H9 (cell line): ENCODE measurements at regions not wholly inside any gene's neighbourhood (a gene's known extent, or its start where the extent isn't known, plus 50 kb on each side); places are given as distances from the start of the nearest gene placed in this dataset.

Experiments
- DNase-seq: peaks from one replicate; pipeline ENCODE4 v3.0.0-alpha.2; 2017
- H2AFZ ChIP-seq: one replicate; pipeline ENCODE4 v1.6.1; 2013; ENCODE audit warnings: mild to moderate bottlenecking, low read length, control low read depth, moderate library complexity
- H2AK5ac ChIP-seq: 2 replicates; pipeline ENCODE4 v1.6.1; 2013; ENCODE audit warnings: low read length, control low read depth, mixed read lengths; ENCODE audit not compliant: insufficient read length
- H2BK120ac ChIP-seq: one replicate; pipeline ENCODE4 v1.6.1; 2013; ENCODE audit warnings: low read depth, mild to moderate bottlenecking, low read length, control low read depth, inconsistent platforms; ENCODE audit not compliant: poor library complexity, severe bottlenecking
- H2BK12ac ChIP-seq: 2 replicates; pipeline ENCODE4 v1.6.1; 2013; ENCODE audit warnings: low read length, control low read depth, mixed read lengths, low read depth; ENCODE audit not compliant: insufficient read length
- H2BK15ac ChIP-seq: 2 replicates; pipeline ENCODE4 v1.6.1; 2013; ENCODE audit warnings: low read depth, low read length, control low read depth
- H2BK20ac ChIP-seq: one replicate; pipeline ENCODE4 v1.6.1; 2013; ENCODE audit warnings: low read depth, mild to moderate bottlenecking, low read length, control low read depth, inconsistent platforms; ENCODE audit not compliant: poor library complexity, severe bottlenecking
- H2BK5ac ChIP-seq: 2 replicates; pipeline ENCODE4 v1.6.1; 2013; ENCODE audit warnings: low read length, control low read depth, mixed read lengths; ENCODE audit not compliant: insufficient read length
- H3K14ac ChIP-seq: 2 replicates; pipeline ENCODE4 v1.6.1; 2013; ENCODE audit warnings: low read length, control low read depth; ENCODE audit not compliant: insufficient read depth
- H3K18ac ChIP-seq: 2 replicates; pipeline ENCODE4 v1.6.1; 2013; ENCODE audit warnings: low read depth, mild to moderate bottlenecking, mixed read lengths, low read length, control low read depth; ENCODE audit not compliant: insufficient read length
- H3K23ac ChIP-seq: 2 replicates; pipeline ENCODE4 v1.6.1; 2013; ENCODE audit warnings: low read length, control low read depth, mixed read lengths, low read depth; ENCODE audit not compliant: insufficient read length
- H3K23me2 ChIP-seq: 2 replicates; pipeline ENCODE4 v1.6.1; 2013; ENCODE audit warnings: low read depth, mild to moderate bottlenecking, mixed read lengths, low read length, control low read depth; ENCODE audit not compliant: insufficient read length, poor library complexity, severe bottlenecking
- H3K27ac ChIP-seq: 2 replicates; pipeline ENCODE4 v1.5.1; 2013; ENCODE audit warnings: low read length, control low read depth, mixed read lengths, low read depth; ENCODE audit not compliant: insufficient read length
- H3K27me3 ChIP-seq: 2 replicates; pipeline ENCODE4 v1.6.1; 2013; ENCODE audit warnings: low read length, control low read depth, inconsistent platforms; ENCODE audit not compliant: insufficient read depth
- H3K4ac ChIP-seq: 2 replicates; pipeline ENCODE4 v1.6.1; 2013; ENCODE audit warnings: low read depth, mild to moderate bottlenecking, control low read depth, inconsistent platforms, low read length, moderate library complexity
- H3K4me1 ChIP-seq: 2 replicates; pipeline ENCODE4 v1.6.1; 2013; ENCODE audit warnings: low read length, control low read depth, inconsistent platforms; ENCODE audit not compliant: insufficient read depth
- H3K4me2 ChIP-seq: 2 replicates; pipeline ENCODE4 v1.6.1; 2013; ENCODE audit warnings: low read length, control low read depth, mixed read lengths; ENCODE audit not compliant: insufficient read length, insufficient read depth
- H3K56ac ChIP-seq: 2 replicates; pipeline ENCODE4 v1.6.1; 2013; ENCODE audit warnings: low read depth, mild to moderate bottlenecking, mixed read lengths, low read length, control low read depth; ENCODE audit not compliant: insufficient read length
- H3K79me1 ChIP-seq: 2 replicates; pipeline ENCODE4 v1.6.1; 2013; ENCODE audit warnings: low read depth, mild to moderate bottlenecking, moderate library complexity, low read length, control low read depth, inconsistent platforms; ENCODE audit not compliant: insufficient read depth, poor library complexity, severe bottlenecking
- H3K79me2 ChIP-seq: 2 replicates; pipeline ENCODE4 v1.6.1; 2013; ENCODE audit warnings: low read length, control low read depth, inconsistent platforms; ENCODE audit not compliant: insufficient read depth
- H3K9ac ChIP-seq: 2 replicates; pipeline ENCODE4 v1.6.1; 2013; ENCODE audit warnings: low read length, control low read depth, mixed read lengths; ENCODE audit not compliant: insufficient read length; ENCODE audit errors: extremely low read depth
- H3K9me3 ChIP-seq: one replicate; pipeline ENCODE4 v1.6.1; 2013; ENCODE audit warnings: low read depth, low read length, inconsistent platforms; ENCODE audit not compliant: control insufficient read depth
- H3T11ph ChIP-seq: one replicate; pipeline ENCODE4 v1.6.1; 2013; ENCODE audit warnings: mild to moderate bottlenecking, low read length, control low read depth, inconsistent platforms
- H4K20me1 ChIP-seq: one replicate; pipeline ENCODE4 v1.6.1; 2013; ENCODE audit not compliant: control insufficient read depth, insufficient read length, insufficient read depth
- H4K5ac ChIP-seq: 2 replicates; pipeline ENCODE4 v1.6.1; 2013; ENCODE audit warnings: low read depth, mild to moderate bottlenecking, mixed read lengths, low read length, control low read depth; ENCODE audit not compliant: insufficient read length
- H4K8ac ChIP-seq: replicated peaks from 2 replicates; pipeline ENCODE4 v1.6.1; 2013; ENCODE audit warnings: low read length, control low read depth, mixed read lengths, low read depth; ENCODE audit not compliant: insufficient read length
- H4K91ac ChIP-seq: 2 replicates; pipeline ENCODE4 v1.6.1; 2013; ENCODE audit warnings: low read depth, mild to moderate bottlenecking, moderate library complexity, mixed read lengths, low read length, control low read depth; ENCODE audit not compliant: insufficient read length
- H3K27ac Mint-ChIP-seq, 3 experiments: 2 replicates in 2 of 3; 3 replicates in 1 of 3; pipeline ENCODE4 v1.8.0; 2020 to 2021; ENCODE audit warnings: mixed read lengths in 3 of 3, mild to moderate bottlenecking in 1 of 3, moderate library complexity in 1 of 3
- H3K27me3 Mint-ChIP-seq: 2 replicates; pipeline ENCODE4 v1.8.0; 2021; ENCODE audit warnings: low read depth, mild to moderate bottlenecking, moderate library complexity, mixed read lengths
- H3K36me3 Mint-ChIP-seq, 3 experiments: 2 replicates in 2 of 3; 3 replicates in 1 of 3; pipeline ENCODE4 v1.8.0; 2020 to 2021; ENCODE audit warnings: low read depth in 3 of 3, mixed read lengths in 3 of 3; ENCODE audit not compliant: insufficient read depth in 1 of 3
- H3K4me1 Mint-ChIP-seq, 2 experiments: 2 replicates each; pipeline ENCODE4 v1.8.0; 2020; ENCODE audit warnings: mixed read lengths in 2 of 2
- H3K4me3 Mint-ChIP-seq, 2 experiments: 2 replicates in 1 of 2; 3 replicates in 1 of 2; pipeline ENCODE4 v1.8.0; 2020 to 2021; ENCODE audit warnings: mild to moderate bottlenecking in 2 of 2, mixed read lengths in 2 of 2, moderate library complexity in 1 of 2
- H3K9me3 Mint-ChIP-seq, 2 experiments: 2 replicates in 1 of 2; 3 replicates in 1 of 2; pipeline ENCODE4 v1.8.0; 2020; ENCODE audit warnings: mild to moderate bottlenecking in 2 of 2, mixed read lengths in 2 of 2, moderate library complexity in 1 of 2
- WGBS: extraction: QIAGEN DNeasy Blood & Tissue Kit; methylation state at CpG from one replicate; pipeline ENCODE4 v1.1.7; 2013; ENCODE audit warnings: missing lambda C conversion rate, low lambda C conversion rate, mixed read lengths; ENCODE audit not compliant: insufficient read length; ENCODE audit errors: extremely low coverage; 5-methylcytosine and 5-hydroxymethylcytosine counted together
- TF ChIP-seq, protein P1 (sequence below): fragments of 200-600 bp; sonication (generic); conservative IDR thresholded peaks from 3 replicates; pipeline ENCODE4 v1.8.0; 2021; ENCODE audit warnings: antibody characterized with exemption, mild to moderate bottlenecking

DNA sequence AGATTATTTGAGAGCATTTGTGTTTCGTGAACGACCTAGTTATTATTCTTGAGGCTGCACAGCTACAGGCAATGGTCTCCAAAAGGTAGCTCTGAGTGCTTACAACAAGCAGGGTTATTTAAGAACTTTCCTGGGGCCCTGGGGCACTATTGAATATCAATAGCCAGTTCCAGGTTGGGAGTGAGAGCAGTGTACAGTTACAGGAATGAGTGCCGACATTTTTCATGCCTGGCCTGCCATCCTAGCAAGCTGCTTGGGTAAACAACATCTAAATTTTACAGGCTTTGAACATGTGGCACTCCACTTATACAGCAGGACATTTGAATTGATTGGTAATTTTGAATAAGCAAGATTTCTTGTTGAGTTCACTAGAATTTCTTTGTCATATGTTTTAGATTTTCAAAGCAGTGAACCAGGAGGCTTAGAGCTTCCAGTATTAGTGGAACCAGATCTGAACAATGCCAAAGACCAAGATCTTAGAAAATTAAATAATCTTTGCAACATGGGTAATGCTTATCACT lies 171.9 kb upstream of the GDNF start:
- no peak overlapping the region for H2BK20ac ChIP-seq
- DNase-seq, result no peak
- H4K20me1 ChIP-seq, result no peaks in the 10 kb centered on the region
- no peak overlapping the region for H3K9ac ChIP-seq
- H2BK15ac ChIP-seq, result no peak overlapping the region
- no peak overlapping the region for H2BK120ac ChIP-seq
- H3K27me3 ChIP-seq, result no peaks in the 10 kb centered on the region
- no peak overlapping the region for H3K27ac Mint-ChIP-seq
- no peak overlapping the region for H3K14ac ChIP-seq
- no peaks in the 10 kb centered on the region for H3K79me1 ChIP-seq
- WGBS, result no CpG with 5 or more reads among the region's 3 CpGs
- no peak overlapping the region for H2AFZ ChIP-seq
- no peak overlapping the region for H3K18ac ChIP-seq
- H4K91ac ChIP-seq, result no peak overlapping the region
- H3K36me3 Mint-ChIP-seq, result no peaks in the 10 kb centered on the region; a peak in 1 of 7 replicates
- H3K23me2 ChIP-seq, result no peaks in the 10 kb centered on the region
- no peaks in the 10 kb centered on the region for H3K79me2 ChIP-seq
- no peaks in the 10 kb centered on the region for H3K9me3 ChIP-seq
- no peak overlapping the region for H3K27ac ChIP-seq
- no peak overlapping the region for H3K4me2 ChIP-seq
- H2AK5ac ChIP-seq, result no peak overlapping the region
- H3T11ph ChIP-seq, result no peak overlapping the region
- H2BK5ac ChIP-seq, result no peak overlapping the region
- no peak overlapping the region for H3K4me3 Mint-ChIP-seq
- no peaks in the 10 kb centered on the region for H3K9me3 Mint-ChIP-seq
- no peak overlapping the region for H3K56ac ChIP-seq
- H2BK12ac ChIP-seq, result no peak overlapping the region
- H3K4ac ChIP-seq, result no peak overlapping the region
- H3K27me3 Mint-ChIP-seq, result no peaks in the 10 kb centered on the region; the same call in 1 of the 2 replicates
- H4K8ac ChIP-seq, result no peak overlapping the region
- H4K5ac ChIP-seq, result no peak overlapping the region
- TF ChIP-seq, protein P1, sequence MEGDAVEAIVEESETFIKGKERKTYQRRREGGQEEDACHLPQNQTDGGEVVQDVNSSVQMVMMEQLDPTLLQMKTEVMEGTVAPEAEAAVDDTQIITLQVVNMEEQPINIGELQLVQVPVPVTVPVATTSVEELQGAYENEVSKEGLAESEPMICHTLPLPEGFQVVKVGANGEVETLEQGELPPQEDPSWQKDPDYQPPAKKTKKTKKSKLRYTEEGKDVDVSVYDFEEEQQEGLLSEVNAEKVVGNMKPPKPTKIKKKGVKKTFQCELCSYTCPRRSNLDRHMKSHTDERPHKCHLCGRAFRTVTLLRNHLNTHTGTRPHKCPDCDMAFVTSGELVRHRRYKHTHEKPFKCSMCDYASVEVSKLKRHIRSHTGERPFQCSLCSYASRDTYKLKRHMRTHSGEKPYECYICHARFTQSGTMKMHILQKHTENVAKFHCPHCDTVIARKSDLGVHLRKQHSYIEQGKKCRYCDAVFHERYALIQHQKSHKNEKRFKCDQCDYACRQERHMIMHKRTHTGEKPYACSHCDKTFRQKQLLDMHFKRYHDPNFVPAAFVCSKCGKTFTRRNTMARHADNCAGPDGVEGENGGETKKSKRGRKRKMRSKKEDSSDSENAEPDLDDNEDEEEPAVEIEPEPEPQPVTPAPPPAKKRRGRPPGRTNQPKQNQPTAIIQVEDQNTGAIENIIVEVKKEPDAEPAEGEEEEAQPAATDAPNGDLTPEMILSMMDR, result no peak
- H3K4me1 Mint-ChIP-seq, result peaks cover 7% of the 10 kb centered on the region in 2 experiments
- H3K4me1 ChIP-seq, result no peaks in the 10 kb centered on the region
- H3K23ac ChIP-seq, result no peak overlapping the region
